Peyer's patch (tissue), 4 donors: ENCODE measurements at regions not wholly inside any gene's neighbourhood (a gene's known extent, or its start where the extent isn't known, plus 50 kb on each side); places are given as distances from the start of the nearest gene placed in this dataset.

ENCODE experiments used
- CTCF ChIP-seq, 6 experiments: fragments of 450-650 bp in 4 of 6; fragments of 200-600 bp in 2 of 6; sonication (generic) in 1 of 6; IDR thresholded peaks; one replicate each; pipeline ENCODE4 v1.5.1; 2017 to 2019; ENCODE audit warnings: antibody characterized with exemption in 6 of 6, mild to moderate bottlenecking in 3 of 6, moderate library complexity in 1 of 6
- POLR2A ChIP-seq, 2 donors: fragments of 450-650 bp; IDR thresholded peaks; one replicate each; pipeline ENCODE4 v1.5.1; 2017; ENCODE audit warnings: antibody characterized with exemption in 2 of 2, mild to moderate bottlenecking in 2 of 2, moderate library complexity in 2 of 2

GRCh38 chrX:68913249-68913547, 84.4 kb downstream of the EFNB1 start:
- TF ChIP-seq CTCF (IDR thresholded peaks at IDR 0.05) (no peak), POLR2A (IDR thresholded peaks at IDR 0.05) (no peak)
